Psoas muscle (tissue), 7 donors: ENCODE measurements at regions not wholly inside any gene's neighbourhood (a gene's known extent, or its start where the extent isn't known, plus 50 kb on each side); places are given as distances from the start of the nearest gene placed in this dataset.

ENCODE experiments used
- ATAC-seq, 4 donors: fragments of 200-7000 bp; cut with Tn5 transposase; one replicate each; pipeline ENCODE4 v1.9.1; 2020; ENCODE audit warnings: moderate library complexity in 3 of 4, mild to moderate bottlenecking in 2 of 4
- DNase-seq, 2 donors: peaks; one replicate each; pipeline ENCODE4 v3.0.0-alpha.2; 2020
- H3K27ac ChIP-seq: fragments of 200-600 bp; one replicate; pipeline ENCODE4 v1.8.0; 2022
- H3K27me3 ChIP-seq, 3 donors: fragments of 200-600 bp in 1 of 3; one replicate each; pipeline versions ENCODE4 v1.6.1 to v1.8.0; 2013 to 2022; ENCODE audit warnings: low read length in 2 of 3, mild to moderate bottlenecking in 2 of 3, moderate library complexity in 1 of 3; ENCODE audit not compliant: insufficient read depth in 3 of 3
- H3K36me3 ChIP-seq, 2 donors: fragments of 200-600 bp in 1 of 2; one replicate each; pipeline versions ENCODE4 v1.6.1 to v1.8.0; 2013 to 2022; ENCODE audit warnings: low read depth in 1 of 2, mild to moderate bottlenecking in 1 of 2, moderate library complexity in 1 of 2; ENCODE audit not compliant: insufficient read depth in 1 of 2
- H3K4me1 ChIP-seq: fragments of 200-600 bp; one replicate; pipeline ENCODE4 v1.8.0; 2022
- H3K4me3 ChIP-seq: fragments of 200-600 bp; one replicate; pipeline ENCODE4 v1.8.0; 2022; ENCODE audit warnings: mild to moderate bottlenecking
- H3K9me3 ChIP-seq: fragments of 200-600 bp; one replicate; pipeline ENCODE4 v1.8.0; 2022
- WGBS, 3 donors: extraction: QIAGEN DNeasy Blood & Tissue Kit; methylation state at CpG; one replicate each; pipeline versions ENCODE4 v1.1.6 to v1.1.7; 2013; 5-methylcytosine and 5-hydroxymethylcytosine counted together
- intact Hi-C, 2 donors: fragments of 100-400 bp; cut with DNase I; formaldehyde crosslinking; loops; one replicate each; pipeline versions ENCODE4 v1.11.0 to v1.14.2; 2022
- TF ChIP-seq, protein P1 (sequence below): fragments of 200-600 bp; IDR thresholded peaks from one replicate; pipeline ENCODE4 v1.8.0; 2022; ENCODE audit warnings: antibody characterized with exemption
- donor health status: healthy with polysubstance abuse.
- donor health status: DM: no; HTN: no; CAD: no; lungs with moderate emphysema.
- donor health status: Bipolar disorder and iron deficiency.
- donor health status: healthy.
- donor health status: DM: yes; HTN: yes; CAD: no.
- donor health status: DM: no; HTN: no; CAD: no.
- donor health status: DM: yes; HTN: yes; CAD: no.

DNA sequence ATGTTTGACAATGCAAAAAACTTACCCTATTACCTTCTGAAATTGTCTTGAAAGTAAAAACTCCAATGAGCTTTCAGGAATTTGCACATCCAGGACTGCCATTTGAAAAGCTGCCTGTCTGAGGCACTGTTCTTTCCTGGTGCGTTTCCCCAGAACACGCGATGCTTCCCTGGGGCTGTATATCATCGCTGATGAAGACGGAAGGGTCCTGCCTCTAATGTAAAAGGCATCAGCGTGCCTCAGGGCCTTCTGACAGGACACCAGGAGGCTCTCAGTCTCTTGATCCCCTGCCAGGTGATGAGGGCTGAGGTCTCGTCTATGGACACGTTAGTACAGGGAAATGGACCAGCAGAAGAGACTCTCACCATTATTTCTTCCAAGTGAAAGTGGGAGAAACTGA lies 296.8 kb downstream of the EFNB2 start:
- H3K36me3 ChIP-seq, result no peaks in the 10 kb centered on the region
- no peaks in the 10 kb centered on the region for H3K9me3 ChIP-seq
- TF ChIP-seq, protein P1, sequence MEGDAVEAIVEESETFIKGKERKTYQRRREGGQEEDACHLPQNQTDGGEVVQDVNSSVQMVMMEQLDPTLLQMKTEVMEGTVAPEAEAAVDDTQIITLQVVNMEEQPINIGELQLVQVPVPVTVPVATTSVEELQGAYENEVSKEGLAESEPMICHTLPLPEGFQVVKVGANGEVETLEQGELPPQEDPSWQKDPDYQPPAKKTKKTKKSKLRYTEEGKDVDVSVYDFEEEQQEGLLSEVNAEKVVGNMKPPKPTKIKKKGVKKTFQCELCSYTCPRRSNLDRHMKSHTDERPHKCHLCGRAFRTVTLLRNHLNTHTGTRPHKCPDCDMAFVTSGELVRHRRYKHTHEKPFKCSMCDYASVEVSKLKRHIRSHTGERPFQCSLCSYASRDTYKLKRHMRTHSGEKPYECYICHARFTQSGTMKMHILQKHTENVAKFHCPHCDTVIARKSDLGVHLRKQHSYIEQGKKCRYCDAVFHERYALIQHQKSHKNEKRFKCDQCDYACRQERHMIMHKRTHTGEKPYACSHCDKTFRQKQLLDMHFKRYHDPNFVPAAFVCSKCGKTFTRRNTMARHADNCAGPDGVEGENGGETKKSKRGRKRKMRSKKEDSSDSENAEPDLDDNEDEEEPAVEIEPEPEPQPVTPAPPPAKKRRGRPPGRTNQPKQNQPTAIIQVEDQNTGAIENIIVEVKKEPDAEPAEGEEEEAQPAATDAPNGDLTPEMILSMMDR, result no peak
- intact Hi-C loops, result no loop called here
- no peak overlapping the region for H3K27ac ChIP-seq
- no peak for DNase-seq
- 80 to 87% (median 86%) methylated on average over 8 of the region's 8 CpGs for WGBS, 3 donors
- ATAC-seq, result no peak
- H3K4me1 ChIP-seq, result no peaks in the 10 kb centered on the region
- H3K27me3 ChIP-seq, result no peaks in the 10 kb centered on the region
- H3K4me3 ChIP-seq, result no peak overlapping the region

DNA sequence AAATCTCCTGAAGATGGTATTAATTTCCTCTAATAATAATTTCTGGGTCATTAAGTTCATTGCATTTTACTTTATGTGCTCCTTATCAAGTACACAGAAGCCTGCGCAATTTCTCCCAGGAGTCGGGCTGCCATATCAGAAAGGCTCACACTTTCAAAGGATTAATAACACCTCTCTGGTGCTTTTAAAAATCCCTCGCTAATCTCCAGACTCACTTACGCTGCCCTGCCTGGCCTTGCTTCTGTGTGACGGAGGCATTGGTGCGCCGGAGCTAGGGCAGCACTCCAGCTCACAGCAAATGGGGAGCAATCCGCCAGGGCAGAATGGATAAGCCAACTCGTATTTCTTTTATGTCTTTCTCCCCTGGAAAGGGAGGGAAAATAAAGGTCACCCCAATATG lies 300.8 kb downstream of the EFNB2 start:
- H3K27me3 ChIP-seq, result no peaks in the 10 kb centered on the region
- H3K36me3 ChIP-seq, result no peaks in the 10 kb centered on the region
- WGBS, 3 donors, result 60 to 62% (median 60%) methylated on average over 9 of the region's 9 CpGs
- H3K9me3 ChIP-seq, result no peaks in the 10 kb centered on the region
- no peak for ATAC-seq
- H3K4me3 ChIP-seq, result no peak overlapping the region
- DNase-seq, result no peak
- no peak overlapping the region for H3K27ac ChIP-seq
- intact Hi-C loops, result no loop called here
- H3K4me1 ChIP-seq, result no peaks in the 10 kb centered on the region
- TF ChIP-seq, protein P1, result no peak

DNA sequence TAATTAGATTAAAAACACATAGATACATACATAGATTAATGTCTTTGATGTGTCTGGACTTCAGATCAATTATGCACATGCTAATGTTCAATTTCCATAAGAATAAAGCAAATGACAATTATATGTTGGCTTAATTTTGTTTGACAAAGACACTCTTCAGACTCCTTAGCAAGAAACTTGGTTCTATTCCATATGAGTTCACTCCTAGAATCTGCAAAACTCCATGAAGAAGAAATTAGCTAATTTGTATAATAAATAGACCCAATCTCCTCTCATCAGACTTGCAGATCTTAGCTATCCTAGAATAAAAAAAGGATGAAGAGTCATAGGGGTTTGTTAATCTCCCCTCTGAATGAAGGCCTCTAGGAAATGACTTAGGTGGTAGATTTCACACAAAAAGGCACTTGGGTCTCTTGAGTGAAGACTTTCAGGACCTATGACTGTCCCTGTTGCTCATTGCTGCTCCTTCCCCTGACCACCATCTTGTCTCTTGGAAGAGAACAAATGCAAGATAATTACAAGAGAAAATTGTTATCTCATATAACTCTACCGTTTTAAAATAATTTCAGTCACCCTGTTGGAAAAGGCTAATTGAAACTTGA lies 302.2 kb downstream of the EFNB2 start:
- Histone ChIP-seq H3K4me1 (no peaks in the 10 kb centered on the region), H3K9me3 (no peaks in the 10 kb centered on the region), H3K27me3 (no peaks in the 10 kb centered on the region), H3K4me3 (no peak overlapping the region), H3K27ac (no peak overlapping the region), H3K36me3 (no peaks in the 10 kb centered on the region)
- TF ChIP-seq, protein P1, result no peak
- DNase-seq (no peak), ATAC-seq (no peak)
- intact Hi-C loops, result no loop called here
- WGBS, 3 donors, result 85 to 100% (median 95%) methylated on average over 1 of the region's 1 CpG

DNA sequence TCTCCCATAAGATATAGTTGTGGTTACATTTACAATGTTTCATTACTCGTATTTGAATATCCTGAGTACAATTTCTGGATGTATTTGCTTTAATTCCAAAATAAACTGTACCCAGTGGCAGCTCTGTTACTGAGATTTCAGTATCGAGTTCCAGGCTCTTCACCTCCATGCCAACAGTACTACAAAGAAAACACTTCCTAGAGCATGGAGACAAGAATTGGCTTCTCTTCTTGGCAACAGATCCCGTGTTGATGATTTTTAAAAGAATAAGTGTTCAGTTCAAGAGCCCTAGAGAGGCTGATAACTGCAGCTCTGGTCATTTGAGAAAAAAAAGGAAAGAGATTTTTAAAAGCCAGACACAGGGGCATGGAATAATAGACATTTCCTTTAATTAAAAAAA lies 302.8 kb downstream of the EFNB2 start:
- TF ChIP-seq, protein P1, result no peak
- H3K36me3 ChIP-seq, result no peaks in the 10 kb centered on the region
- WGBS, 3 donors, result 21 to 34% (median 31%) methylated on average over 3 of the region's 3 CpGs
- no peak overlapping the region for H3K4me3 ChIP-seq
- no peaks in the 10 kb centered on the region for H3K27me3 ChIP-seq
- ATAC-seq (no peak), DNase-seq (no peak)
- no peaks in the 10 kb centered on the region for H3K9me3 ChIP-seq
- intact Hi-C loops, result no loop called here
- no peaks in the 10 kb centered on the region for H3K4me1 ChIP-seq
- H3K27ac ChIP-seq, result no peak overlapping the region

DNA sequence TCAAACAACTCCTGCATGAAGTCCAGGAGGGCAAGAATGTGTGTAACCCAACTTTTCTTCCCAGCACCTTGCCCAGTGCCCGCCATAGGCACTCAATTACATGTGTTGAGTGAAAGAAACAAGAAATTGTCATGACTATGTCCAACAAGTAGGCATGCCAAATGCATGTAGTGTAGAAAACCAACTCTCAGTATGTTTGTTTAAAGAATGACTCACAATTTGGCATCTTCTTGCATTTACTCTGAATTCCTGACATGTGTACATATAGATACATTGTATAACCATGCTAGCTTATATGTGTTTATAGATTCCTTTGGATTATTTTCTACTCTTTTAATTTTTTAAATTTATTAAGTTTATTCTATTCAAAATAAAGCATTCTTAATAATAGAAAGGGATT lies 305.0 kb downstream of the EFNB2 start:
- H3K27ac ChIP-seq, result no peak overlapping the region
- ATAC-seq, result no peak
- intact Hi-C loops, result no loop called here
- no peaks in the 10 kb centered on the region for H3K4me1 ChIP-seq
- no peak overlapping the region for H3K4me3 ChIP-seq
- DNase-seq, result no peak
- 35 to 100% (median 96%) methylated on average over 1 of the region's 1 CpG for WGBS, 3 donors
- no peaks in the 10 kb centered on the region for H3K36me3 ChIP-seq
- no peaks in the 10 kb centered on the region for H3K9me3 ChIP-seq
- H3K27me3 ChIP-seq, result no peaks in the 10 kb centered on the region
- TF ChIP-seq, protein P1, result no peak
